ENCODE measurements at regions not wholly inside any gene's neighbourhood (a gene's known extent, or its start where the extent isn't known, plus 50 kb on each side); places are given as distances from the start of the nearest gene placed in this dataset.
"Not testable (repeated sequence)": the region's sequence is repeated elsewhere in the genome, so short reads cannot be mapped to it uniquely, and the experiment has no call there.

- DNase-seq: peak; percentile 51
These were observed 115.5 kb upstream of the GNAI1 start for GRCh38 chr7:80018941-80019808.

- DNase-seq: no peak
These were observed 117.4 kb upstream of the GNAI1 start for GRCh38 chr7:80017101-80017698.

DNA sequence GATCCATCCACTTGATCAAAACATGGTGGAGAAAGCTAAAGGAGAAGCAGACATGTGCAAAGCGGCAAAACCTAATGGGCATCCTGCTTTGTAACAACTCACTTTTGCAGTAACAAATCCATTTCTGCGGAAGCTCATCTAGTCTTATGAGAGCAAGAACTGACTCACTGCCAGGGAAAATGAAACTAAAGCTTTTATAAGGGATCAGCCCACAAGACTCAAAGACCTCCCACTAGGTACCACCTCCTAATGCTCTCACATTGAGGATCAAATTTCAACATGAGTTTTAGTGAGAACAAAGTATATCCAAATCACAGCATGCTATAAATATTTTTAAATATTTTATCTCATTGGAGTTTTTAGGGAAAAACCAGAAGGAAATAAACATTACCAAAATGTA, 120.1 kb upstream of the GNAI1 start:
- DNase-seq: no peak

- DNase-seq: no peak
These were observed 126.6 kb upstream of the GNAI1 start for GRCh38 chr7:80008039-80008438.

GRCh38 chr7:80002865-80003264, 131.8 kb upstream of the GNAI1 start:
- no peak for DNase-seq

GRCh38 chr7:79998363-79998762, 136.3 kb upstream of the GNAI1 start:
- no peak for DNase-seq

GRCh38 chr7:79997345-79997744, 137.3 kb upstream of the GNAI1 start:
- DNase-seq: no peak

DNA sequence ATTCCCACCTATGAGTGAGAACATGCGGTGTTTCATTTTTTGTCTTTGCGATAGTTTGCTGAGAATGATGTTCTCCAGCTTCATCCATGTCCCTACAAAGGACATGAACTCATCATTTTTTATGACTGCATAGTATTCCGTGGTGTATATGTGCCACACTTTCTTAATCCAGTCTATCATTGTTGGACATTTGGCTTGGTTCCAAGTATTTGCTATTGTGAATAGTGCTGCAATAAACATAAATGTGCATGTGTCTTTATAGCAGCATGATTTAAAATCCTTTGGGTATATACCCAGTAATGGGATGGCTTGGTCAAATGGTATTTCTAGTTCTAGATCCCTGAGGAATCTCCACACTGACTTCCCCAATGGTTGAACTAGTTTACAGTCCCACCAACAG, 138.9 kb upstream of the GNAI1 start:
- not testable (repeated sequence) for DNase-seq

DNA sequence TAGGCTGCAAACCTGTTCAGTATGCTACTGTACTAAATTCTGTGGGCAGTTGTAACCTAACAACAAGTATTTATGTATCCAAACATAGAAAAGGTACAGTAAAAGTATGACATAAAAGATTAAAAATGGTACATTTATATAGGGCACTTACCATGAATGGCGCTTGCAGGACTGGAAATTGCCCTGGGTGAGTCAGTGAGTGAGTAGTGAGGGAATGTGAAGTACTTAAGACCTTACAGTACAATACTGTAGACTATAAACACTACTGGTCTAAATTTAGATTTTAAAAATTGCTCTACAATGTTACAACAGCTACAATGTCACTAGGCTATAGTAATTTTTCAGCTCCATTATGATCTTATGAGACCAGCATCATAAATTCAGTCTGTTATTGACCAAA, 146.0 kb upstream of the GNAI1 start:
- DNase-seq: no peak

GRCh38 chr7:79984210-79984609, 150.4 kb upstream of the GNAI1 start:
- no peak for DNase-seq

GRCh38 chr7:79982141-79982770, 152.4 kb upstream of the GNAI1 start:
- no peak for DNase-seq

- DNase-seq: no peak
These were observed 154.3 kb upstream of the GNAI1 start for GRCh38 chr7:79980376-79980775.

DNA sequence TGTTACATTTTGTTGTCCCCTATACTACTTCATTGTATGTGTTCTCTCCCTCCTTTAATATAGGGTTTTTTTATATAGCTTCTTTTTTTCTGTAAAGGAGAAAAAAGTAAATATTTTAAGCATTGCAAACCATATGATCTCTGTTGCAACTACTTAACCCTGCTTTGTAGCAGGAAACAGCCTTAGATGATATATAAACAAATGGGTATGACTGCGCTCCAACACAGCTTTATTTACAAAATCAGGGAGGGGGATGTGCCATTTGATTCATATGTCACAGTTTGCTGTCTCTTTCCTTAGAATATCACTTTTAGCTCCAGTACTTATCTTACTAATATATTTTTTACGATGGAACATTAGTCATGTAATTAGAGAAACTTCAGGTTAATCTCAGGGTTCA, 155.2 kb upstream of the GNAI1 start:
- DNase-seq: no peak

DNA sequence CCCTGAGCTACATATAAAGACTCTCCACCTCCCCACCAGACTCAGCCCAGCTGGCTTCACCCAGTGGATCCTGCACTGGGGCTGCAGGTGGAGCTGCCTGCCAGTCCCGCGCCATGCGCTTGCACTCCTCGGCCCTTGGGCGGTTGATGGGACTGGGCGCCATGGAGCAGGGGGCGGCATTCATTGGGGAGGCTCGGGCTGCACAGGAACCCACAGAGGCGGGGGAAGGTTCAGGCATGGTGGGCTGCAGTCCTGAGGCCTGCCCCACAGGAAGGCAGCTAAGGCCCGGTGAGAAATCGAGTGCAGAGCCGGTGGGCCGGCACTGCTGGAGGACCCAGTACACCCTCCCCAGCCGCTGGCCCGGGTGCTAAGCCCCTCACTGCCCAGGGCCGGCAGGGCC, 157.2 kb upstream of the GNAI1 start:
- no peak for DNase-seq

DNA sequence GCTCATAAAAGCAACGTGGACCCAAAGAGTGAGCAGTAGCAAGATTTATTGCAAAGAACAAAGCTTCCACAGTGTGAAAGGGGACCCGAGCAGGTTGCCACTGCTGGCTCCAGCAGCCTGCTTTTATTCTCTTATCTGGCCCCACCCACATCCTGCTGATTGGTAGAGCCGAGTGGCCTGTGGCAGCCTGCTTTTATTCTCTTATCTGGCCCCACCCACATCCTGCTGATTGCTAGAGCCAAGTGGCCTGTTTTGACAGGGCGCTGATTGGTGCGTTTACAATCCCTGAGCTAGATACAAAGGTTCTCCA, 158.0 kb upstream of the GNAI1 start:
- DNase-seq: not testable (repeated sequence)

DNA sequence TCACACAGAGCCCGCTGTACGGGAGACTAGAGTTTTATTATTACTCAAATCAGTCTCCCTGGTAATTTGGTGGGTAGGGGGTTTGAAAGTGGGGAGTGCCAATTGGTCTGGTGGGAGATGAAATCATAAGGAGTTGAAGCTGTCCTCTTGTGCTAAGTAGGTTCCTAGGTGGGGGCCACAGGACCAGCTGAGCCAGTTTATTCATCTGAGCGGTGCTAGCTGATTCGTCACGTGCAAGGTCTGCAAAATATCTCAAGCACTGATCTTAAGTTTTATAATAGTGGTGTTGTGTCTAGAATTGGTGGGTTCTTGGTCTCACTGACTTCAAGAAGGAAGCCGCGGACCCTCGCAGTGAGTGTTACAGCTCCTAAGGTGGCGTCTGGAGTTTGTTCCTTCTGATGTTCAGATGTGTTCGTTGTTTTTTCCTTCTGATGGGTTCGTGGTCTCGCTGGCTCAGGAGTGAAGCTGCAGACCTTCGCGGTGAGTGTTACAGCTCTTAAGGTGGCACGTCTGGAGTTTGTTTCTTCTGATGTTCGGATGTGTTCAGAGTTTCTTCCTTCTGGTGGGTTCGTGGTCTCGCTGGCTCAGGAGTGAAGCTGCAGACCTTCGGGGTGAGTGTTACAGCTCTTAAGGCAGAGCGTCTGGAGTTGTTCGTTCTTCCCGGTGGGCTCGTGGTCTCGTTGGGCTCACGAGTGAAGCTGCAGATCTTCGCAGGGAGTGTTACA, 158.5 kb upstream of the GNAI1 start:
- not testable (repeated sequence) for DNase-seq

- no peak for DNase-seq
These were observed 161.2 kb upstream of the GNAI1 start for GRCh38 chr7:79973455-79973854.

- DNase-seq: no peak
These were observed 163.6 kb upstream of the GNAI1 start for GRCh38 chr7:79971058-79971457.

- DNase-seq: no peak
These were observed 165.7 kb upstream of the GNAI1 start for GRCh38 chr7:79968894-79969293.

DNA sequence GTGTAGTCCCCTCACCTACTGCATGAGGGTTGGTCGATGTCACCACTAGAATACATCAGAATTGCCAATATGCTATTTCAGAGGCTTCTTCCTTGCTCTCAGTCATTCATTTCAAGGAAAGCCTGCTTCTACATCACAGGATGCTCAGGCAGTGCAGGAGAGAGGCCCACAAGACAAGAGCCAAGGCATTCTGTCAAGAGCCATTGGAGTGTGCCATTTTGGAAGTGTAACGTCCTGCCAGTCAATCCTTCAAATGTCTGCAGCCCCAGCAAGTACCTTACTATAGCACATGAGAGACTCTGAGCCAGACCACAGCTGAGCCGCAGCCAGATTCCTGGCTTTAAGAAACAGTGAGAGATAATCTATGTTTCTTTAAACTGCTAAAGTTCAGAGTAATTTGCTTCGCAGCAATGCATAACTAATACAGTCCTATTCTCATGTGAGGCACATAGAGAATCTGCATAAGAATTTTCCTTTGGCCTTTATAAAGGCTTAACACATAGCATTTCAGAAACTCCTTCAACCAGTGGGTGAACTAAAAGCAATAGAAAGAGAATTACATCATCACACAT, 166.5 kb upstream of the GNAI1 start:
- DNase-seq: no peak

- no peak for DNase-seq
These were observed 168.7 kb upstream of the GNAI1 start for GRCh38 chr7:79965946-79966345.

DNA sequence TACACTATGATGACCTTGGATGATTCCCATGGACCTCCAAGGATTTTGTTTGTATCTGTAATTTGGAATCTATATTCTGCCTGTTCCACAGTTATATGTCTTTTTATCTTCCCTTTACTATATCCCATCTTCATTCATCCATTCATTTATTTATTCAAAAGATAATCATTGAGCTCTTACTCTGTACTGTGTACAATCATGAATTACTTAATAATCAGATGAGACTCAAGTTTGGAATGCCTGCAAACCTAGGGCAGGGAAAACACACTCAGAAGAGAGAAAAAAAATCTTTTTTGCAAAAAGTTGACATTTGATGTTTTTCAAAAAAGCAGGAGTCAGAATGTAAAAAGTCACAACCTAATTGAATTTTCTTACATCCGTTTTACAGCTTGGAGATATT, 170.2 kb upstream of the GNAI1 start:
- DNase-seq: no peak

DNA sequence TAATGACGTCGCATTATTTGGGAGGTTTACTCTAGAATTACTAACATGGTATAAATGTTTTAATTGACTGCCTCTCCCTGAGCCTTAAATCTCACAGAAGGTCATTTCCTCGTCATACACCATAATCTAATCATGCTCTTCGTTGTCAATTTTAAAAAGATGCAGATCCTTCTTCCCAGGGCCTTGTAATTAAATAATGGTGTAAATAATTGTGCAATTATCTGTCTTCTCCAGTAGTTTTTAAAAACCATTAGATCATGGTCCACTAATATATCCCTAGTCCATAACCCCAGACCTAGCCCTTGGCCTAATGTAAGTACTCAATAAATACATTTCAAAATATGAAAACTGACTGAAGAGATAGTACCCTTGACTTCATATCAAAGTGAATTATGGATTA, 181.5 kb upstream of the GNAI1 start:
- no peak for DNase-seq
